Fibroblast of lung (primary cell): ENCODE measurements at regions not wholly inside any gene's neighbourhood (a gene's known extent, or its start where the extent isn't known, plus 50 kb on each side); places are given as distances from the start of the nearest gene placed in this dataset.

ENCODE experiments used
- DNase-seq, 2 donors: peaks; one replicate each; pipeline versions ENCODE4 v3.0.0 to v3.0.0-alpha.2; 2010; ENCODE audit warnings: low read depth in 2 of 2
- H2AFZ ChIP-seq: 2 replicates; pipeline ENCODE4 v1.5.1; 2012; ENCODE audit warnings: low read length, control low read depth, inconsistent platforms
- H3K27ac ChIP-seq: 2 replicates; pipeline ENCODE4 v1.5.1; 2011; ENCODE audit warnings: low read length, control low read depth; ENCODE audit not compliant: insufficient read depth
- H3K27me3 ChIP-seq: 2 replicates; pipeline ENCODE4 v1.5.1; 2011; ENCODE audit warnings: mild to moderate bottlenecking, low read length; ENCODE audit not compliant: control insufficient read depth, insufficient read depth
- H3K36me3 ChIP-seq: 2 replicates; pipeline ENCODE4 v1.5.1; 2011; ENCODE audit warnings: low read length; ENCODE audit not compliant: control insufficient read depth, insufficient read depth
- H3K4me1 ChIP-seq: 2 replicates; pipeline ENCODE4 v1.5.1; 2011; ENCODE audit warnings: low read length; ENCODE audit not compliant: control insufficient read depth, insufficient read depth; ENCODE audit errors: extremely low read depth
- H3K4me2 ChIP-seq: 2 replicates; pipeline ENCODE4 v1.5.1; 2011; ENCODE audit warnings: low read length, control low read depth; ENCODE audit not compliant: insufficient read depth; ENCODE audit errors: extremely low read depth
- H3K4me3 ChIP-seq, 4 experiments: fragments of 200-600 bp in 1 of 4; sonication (generic) in 1 of 4; replicated peaks in 1 of 4; 2 replicates each; pipeline ENCODE4 v1.5.1; 2011 to 2016; ENCODE audit warnings: low read length in 4 of 4, low read depth in 3 of 4, mild to moderate bottlenecking in 3 of 4, control low read depth in 2 of 4, inconsistent platforms in 1 of 4, mixed read lengths in 1 of 4; ENCODE audit not compliant: insufficient read depth in 1 of 4; ENCODE audit errors: control extremely low read depth in 1 of 4
- H3K79me2 ChIP-seq: 2 replicates; pipeline ENCODE4 v1.5.1; 2012; ENCODE audit warnings: mild to moderate bottlenecking, low read length, inconsistent platforms; ENCODE audit not compliant: control insufficient read depth, insufficient read depth
- H3K9ac ChIP-seq: 2 replicates; pipeline ENCODE4 v1.5.1; 2011; ENCODE audit warnings: mild to moderate bottlenecking, low read length, control low read depth; ENCODE audit not compliant: insufficient read depth
- H3K9me3 ChIP-seq: 2 replicates; pipeline ENCODE4 v1.5.1; 2012; ENCODE audit warnings: low read depth, low read length; ENCODE audit not compliant: control insufficient read depth, insufficient read depth
- H4K20me1 ChIP-seq: 2 replicates; pipeline ENCODE4 v1.5.1; 2011; ENCODE audit warnings: low read length; ENCODE audit not compliant: control insufficient read depth, insufficient read depth; ENCODE audit errors: extremely low read depth
- CTCF ChIP-seq, 2 donors: IDR thresholded peaks in 1 of 2; conservative IDR thresholded peaks in 1 of 2; 1 replicate in 1 of 2; 2 replicates in 1 of 2; pipeline ENCODE4 v1.5.1; 2011 to 2012; ENCODE audit warnings: low read length in 2 of 2, control low read depth in 1 of 2, inconsistent platforms in 1 of 2, low read depth in 1 of 2, mild to moderate bottlenecking in 1 of 2
- EZH2 ChIP-seq: IDR thresholded peaks from 2 replicates; pipeline ENCODE4 v1.5.1; 2012; ENCODE audit warnings: low read length, control low read depth, mild to moderate bottlenecking; ENCODE audit errors: missing control alignments

- Histone ChIP-seq H3K4me1 (no peaks in the 10 kb centered on the region), H3K4me2 (no peak overlapping the region), H3K9me3 (no peaks in the 10 kb centered on the region), H3K79me2 (no peaks in the 10 kb centered on the region), H3K27ac (no peak overlapping the region), H3K36me3 (no peaks in the 10 kb centered on the region), H3K27me3 (no peaks in the 10 kb centered on the region), H2AFZ (no peak overlapping the region), H3K9ac (no peak overlapping the region), H4K20me1 (no peaks in the 10 kb centered on the region), H3K4me3 (no peak overlapping the region)
- no peak for DNase-seq
- TF ChIP-seq CTCF (conservative IDR thresholded peaks at IDR 0.05 in 1 of 2, IDR thresholded peaks at IDR 0.05 in 1 of 2; ENCODE audit: low read depth in 1 of 2, low read length in 2 of 2) (no peak), EZH2 (no peak)
Measured at GRCh38 chr21:19874521-19874920, 1123.7 kb upstream of the NCAM2 start.

GRCh38 chr21:19878133-19878532, 1120.1 kb upstream of the NCAM2 start:
- Histone ChIP-seq H4K20me1 (no peaks in the 10 kb centered on the region), H3K4me3 (no peak overlapping the region), H3K9ac (no peak overlapping the region), H3K79me2 (no peaks in the 10 kb centered on the region), H3K36me3 (no peaks in the 10 kb centered on the region), H2AFZ (no peak overlapping the region), H3K9me3 (no peaks in the 10 kb centered on the region), H3K27ac (no peak overlapping the region), H3K27me3 (no peaks in the 10 kb centered on the region), H3K4me2 (no peak overlapping the region), H3K4me1 (no peaks in the 10 kb centered on the region)
- DNase-seq = no peak
- TF ChIP-seq CTCF (conservative IDR thresholded peaks at IDR 0.05 in 1 of 2, IDR thresholded peaks at IDR 0.05 in 1 of 2; ENCODE audit: low read depth in 1 of 2, low read length in 2 of 2) = no peak
- no peak for TF ChIP-seq EZH2

GRCh38 chr21:19899645-19900044, 1098.6 kb upstream of the NCAM2 start:
- H3K4me3 ChIP-seq = no peak overlapping the region
- no peak overlapping the region for H3K9ac ChIP-seq
- no peak for TF ChIP-seq CTCF (conservative IDR thresholded peaks at IDR 0.05 in 1 of 2, IDR thresholded peaks at IDR 0.05 in 1 of 2; ENCODE audit: low read depth in 1 of 2, low read length in 2 of 2)
- TF ChIP-seq EZH2 = no peak
- H3K36me3 ChIP-seq = no peaks in the 10 kb centered on the region
- H3K4me2 ChIP-seq = no peak overlapping the region
- DNase-seq = no peak
- no peaks in the 10 kb centered on the region for H3K79me2 ChIP-seq
- no peaks in the 10 kb centered on the region for H3K9me3 ChIP-seq
- no peaks in the 10 kb centered on the region for H3K27me3 ChIP-seq
- no peaks in the 10 kb centered on the region for H4K20me1 ChIP-seq
- H3K27ac ChIP-seq = no peak overlapping the region
- H3K4me1 ChIP-seq = no peaks in the 10 kb centered on the region
- H2AFZ ChIP-seq = no peak overlapping the region
